IMR-90 (cell line): ENCODE measurements at regions not wholly inside any gene's neighbourhood (a gene's known extent, or its start where the extent isn't known, plus 50 kb on each side); places are given as distances from the start of the nearest gene placed in this dataset.
A peak's percentile ranks its signal among the peaks of the same experiment; 100 is the strongest.

Source experiments
- ATAC-seq: fragments of 200-7000 bp; cut with Tn5 transposase; 2 replicates; pipeline ENCODE4 v1.9.1; 2020; ENCODE audit warnings: low read depth, mild to moderate bottlenecking, moderate library complexity
- BruUV-seq: library from RNA; stranded (reverse); fragments of 400-500 nt; replicated peaks from 2 replicates; lab custom pipeline; 2021; lab: Mats Ljungman, UMichigan
- CTCF ChIA-PET: fragments of 300-600 bp; formaldehyde crosslinking; extraction: SDS; loops from one replicate; lab custom pipeline; 2021; ENCODE audit warnings: antibody characterized with exemption; lab: Yijun Ruan, JAX
- POLR2A ChIA-PET: fragments of 300-600 bp; sonication (Branson Sonifier 250); formaldehyde crosslinking; loops from one replicate; lab custom pipeline; 2022; ENCODE audit warnings: antibody characterized with exemption; ENCODE audit not compliant: unreplicated experiment; lab: Charles Lee
- DNase-seq: peaks from one replicate; pipeline ENCODE4 v3.0.0; 2013
- H2AFZ ChIP-seq: replicated peaks from 2 replicates; pipeline ENCODE3; 2013; ENCODE audit warnings: low read length, mild to moderate bottlenecking; ENCODE audit not compliant: poor library complexity
- H2AK5ac ChIP-seq: 2 replicates; pipeline ENCODE4 v1.6.1; 2013; ENCODE audit warnings: low read depth, low read length, inconsistent platforms
- H2AK9ac ChIP-seq: replicated peaks from 2 replicates; pipeline ENCODE3; 2013; ENCODE audit warnings: mild to moderate bottlenecking, low read depth, low read length, moderate library complexity; ENCODE audit not compliant: poor library complexity
- H2BK120ac ChIP-seq: 2 replicates; pipeline ENCODE4 v1.6.1; 2013; ENCODE audit warnings: low read depth, low read length, inconsistent platforms
- H2BK15ac ChIP-seq: 3 replicates; pipeline ENCODE4 v1.6.1; 2013; ENCODE audit warnings: low read depth, low read length, inconsistent platforms
- H2BK20ac ChIP-seq: 2 replicates; pipeline ENCODE4 v1.6.1; 2013; ENCODE audit warnings: low read depth, mild to moderate bottlenecking, inconsistent platforms, low read length, moderate library complexity
- H2BK5ac ChIP-seq: 2 replicates; pipeline ENCODE4 v1.6.1; 2013; ENCODE audit warnings: mild to moderate bottlenecking, low read depth, low read length, inconsistent platforms; ENCODE audit not compliant: poor library complexity, severe bottlenecking
- H3K14ac ChIP-seq: replicated peaks from 2 replicates; pipeline ENCODE4 v1.6.1; 2013; ENCODE audit warnings: low read depth, low read length, inconsistent platforms
- H3K18ac ChIP-seq: 2 replicates; pipeline ENCODE4 v1.6.1; 2013; ENCODE audit warnings: low read depth, low read length, control low read depth
- H3K23ac ChIP-seq: 2 replicates; pipeline ENCODE4 v1.6.1; 2013; ENCODE audit warnings: low read depth, low read length, inconsistent platforms
- H3K27ac ChIP-seq: 2 replicates; pipeline ENCODE4 v1.5.1; 2013; ENCODE audit warnings: mild to moderate bottlenecking, control low read depth, low read length; ENCODE audit not compliant: insufficient read depth
- H3K27me3 ChIP-seq: 2 replicates; pipeline ENCODE4 v1.6.1; 2013; ENCODE audit warnings: low read length; ENCODE audit not compliant: control insufficient read depth, insufficient read depth
- H3K36me3 ChIP-seq: 2 replicates; pipeline ENCODE4 v1.6.1; 2013; ENCODE audit warnings: low read length, mixed read lengths; ENCODE audit not compliant: control insufficient read depth, insufficient read depth
- H3K4ac ChIP-seq: 2 replicates; pipeline ENCODE4 v1.6.1; 2013; ENCODE audit warnings: low read depth, low read length, inconsistent platforms
- H3K4me1 ChIP-seq: 2 replicates; pipeline ENCODE4 v1.6.1; 2013; ENCODE audit warnings: low read length, mixed read lengths; ENCODE audit not compliant: control insufficient read depth, insufficient read depth
- H3K4me2 ChIP-seq: 2 replicates; pipeline ENCODE4 v1.6.1; 2013; ENCODE audit warnings: low read depth, mild to moderate bottlenecking, control low read depth, low read length, moderate library complexity
- H3K4me3 ChIP-seq: 2 replicates; pipeline ENCODE4 v1.5.1; 2013; ENCODE audit warnings: low read depth, mild to moderate bottlenecking, control low read depth, low read length, moderate library complexity; ENCODE audit not compliant: insufficient read depth
- H3K56ac ChIP-seq: 2 replicates; pipeline ENCODE4 v1.6.1; 2013; ENCODE audit warnings: low read length, inconsistent platforms; ENCODE audit not compliant: insufficient read depth; ENCODE audit errors: extremely low read depth
- H3K79me1 ChIP-seq, 2 experiments: 2 replicates each; pipeline ENCODE4 v1.6.1; 2013; ENCODE audit warnings: low read length in 2 of 2, inconsistent platforms in 1 of 2, low read depth in 1 of 2
- H3K9ac ChIP-seq: 2 replicates; pipeline ENCODE4 v1.6.1; 2013; ENCODE audit warnings: low read depth, low read length, control low read depth
- H3K9me1 ChIP-seq: 2 replicates; pipeline ENCODE4 v1.6.1; 2013; ENCODE audit warnings: low read length, inconsistent platforms; ENCODE audit not compliant: insufficient read depth
- H3K9me3 ChIP-seq: 2 replicates; pipeline ENCODE4 v1.6.1; 2013; ENCODE audit warnings: low read length; ENCODE audit not compliant: control insufficient read depth, insufficient read depth
- H4K20me1 ChIP-seq: 2 replicates; pipeline ENCODE4 v1.6.1; 2013; ENCODE audit warnings: low read length, inconsistent platforms; ENCODE audit not compliant: insufficient read depth
- H4K5ac ChIP-seq: 2 replicates; pipeline ENCODE4 v1.6.1; 2013; ENCODE audit warnings: mild to moderate bottlenecking, low read depth, low read length, control low read depth
- H4K8ac ChIP-seq, 2 experiments: 2 replicates each; pipeline ENCODE4 v1.6.1; 2013; ENCODE audit warnings: low read depth in 2 of 2, low read length in 2 of 2, control low read depth in 1 of 2, inconsistent platforms in 1 of 2
- H4K91ac ChIP-seq: 2 replicates; pipeline ENCODE4 v1.6.1; 2013; ENCODE audit warnings: low read depth, low read length, inconsistent platforms; ENCODE audit not compliant: insufficient read depth
- MAZ ChIP-seq: IDR thresholded peaks from 2 replicates; pipeline ENCODE4 v1.6.1; 2012; ENCODE audit warnings: low read depth, mild to moderate bottlenecking, low read length, improper control_type of control experiment, moderate library complexity, borderline replicate concordance
- MXI1 ChIP-seq: IDR thresholded peaks from 2 replicates; pipeline ENCODE4 v1.6.1; 2012; ENCODE audit warnings: low read depth, mild to moderate bottlenecking, low read length, moderate library complexity, borderline replicate concordance
- NFE2L2 ChIP-seq: fragments of 150-350 bp; IDR thresholded peaks from 2 replicates; pipeline ENCODE4 v1.6.1; 2016; ENCODE audit warnings: low read depth, mild to moderate bottlenecking, low read length
- RCOR1 ChIP-seq: IDR thresholded peaks from 2 replicates; pipeline ENCODE4 v1.6.1; 2012; ENCODE audit warnings: mild to moderate bottlenecking, low read length, improper control_type of control experiment; ENCODE audit not compliant: insufficient replicate concordance
- WGBS, 2 experiments: methylation state at CpG; one replicate each; pipeline versions ENCODE4 v1.1.5 to v1.1.7; 2013; ENCODE audit warnings: missing lambda C conversion rate in 2 of 2; ENCODE audit not compliant: insufficient read length in 1 of 2; ENCODE audit errors: extremely low coverage in 2 of 2; 5-methylcytosine and 5-hydroxymethylcytosine counted together
- dilution Hi-C: fragments of 300-500 bp; cut with HindIII; formaldehyde crosslinking; loops from one replicate; pipeline ENCODE4 v1.14.3; 2018; ENCODE audit warnings: low sequenced_read_pairs; ENCODE audit not compliant: unreplicated experiment
- in situ Hi-C: fragments of 300-500 bp; cut with MboI; formaldehyde crosslinking; loops from 3 replicates; pipeline ENCODE4 v1.14.3; 2019; ENCODE audit warnings: low sequenced_read_pairs, inconsistent platforms, mixed read lengths
- intact Hi-C: fragments of 100-400 bp; cut with micrococcal nuclease; formaldehyde crosslinking; loops from 2 replicates; pipeline ENCODE4 v1.10.0; 2022

- Histone ChIP-seq H2BK5ac (peak overlapping the region; percentile 54), H3K4me3 (no peak overlapping the region), H2AFZ (no peak overlapping the region), H3K4me2 (no peak overlapping the region), H2AK9ac (no peak overlapping the region), H3K9me1 (no peaks in the 10 kb centered on the region), H3K27ac (no peak overlapping the region), H3K9me3 (peaks cover 6% of the 10 kb centered on the region), H2BK20ac (peak overlapping the region; percentile 88), H3K14ac (peak overlapping the region; percentile 55), H2BK15ac (peak overlapping the region; percentile 29; the same call in 1 of the 3 replicates), H4K20me1 (no peaks in the 10 kb centered on the region), H2BK120ac (peak overlapping the region; percentile 70), H4K91ac (peak overlapping the region; percentile 31; the same call in 1 of the 2 replicates), H3K4me1 (peaks cover 4% of the 10 kb centered on the region), H3K9ac (no peak overlapping the region), H3K27me3 (no peaks in the 10 kb centered on the region), H3K23ac (no peak overlapping the region), H3K4ac (peak overlapping the region; percentile 46; the same call in 1 of the 2 replicates), H3K36me3 (no peaks in the 10 kb centered on the region), H2AK5ac (peak overlapping the region; percentile 61; the same call in 1 of the 2 replicates), H3K79me1 (no peaks in the 10 kb centered on the region), H3K56ac (no peak overlapping the region), H4K8ac (peak overlapping the region in 1 of 2 experiments; percentile 60; a peak in 1 of 4 replicates), H3K18ac (no peak overlapping the region), H4K5ac (no peak overlapping the region)
- TF ChIP-seq NFE2L2, result no peak
- no peak for TF ChIP-seq RCOR1
- no peak for TF ChIP-seq MXI1
- TF ChIP-seq MAZ, result no peak
- no TSS peak for BruUV-seq
- ChIA-PET CTCF (no interaction called here), POLR2A (no interaction called here)
- intact Hi-C loops, result loop anchor here (5.0 kb wide), 5 partner anchors 87 to 773 kb away; no protein-coding TSS in a partner anchor
- no CpG with 5 or more reads among the region's 1 CpG for WGBS, 2 experiments
- DNase-seq (no peak), ATAC-seq (no peak)
- dilution Hi-C loops, result no loop called here
- in situ Hi-C loops, result no loop called here
Observed at GRCh38 chr6:140535511-140535910, 1161.1 kb upstream of the CITED2 start.
